ENCODE measurements at regions not wholly inside any gene's neighbourhood (a gene's known extent, or its start where the extent isn't known, plus 50 kb on each side); places are given as distances from the start of the nearest gene placed in this dataset.

GRCh38 chr14:22463763-22464173 is 125.3 kb downstream of the DAD1 start:
- no peak for TF ChIP-seq CTCF (IDR thresholded peaks at IDR 0.05 in 4 of 5, conservative IDR thresholded peaks at IDR 0.05 in 1 of 5)
- no peak for TF ChIP-seq POLR2A (IDR thresholded peaks at IDR 0.05)
